ENCODE measurements at regions not wholly inside any gene's neighbourhood (a gene's known extent, or its start where the extent isn't known, plus 50 kb on each side); places are given as distances from the start of the nearest gene placed in this dataset.

DNA sequence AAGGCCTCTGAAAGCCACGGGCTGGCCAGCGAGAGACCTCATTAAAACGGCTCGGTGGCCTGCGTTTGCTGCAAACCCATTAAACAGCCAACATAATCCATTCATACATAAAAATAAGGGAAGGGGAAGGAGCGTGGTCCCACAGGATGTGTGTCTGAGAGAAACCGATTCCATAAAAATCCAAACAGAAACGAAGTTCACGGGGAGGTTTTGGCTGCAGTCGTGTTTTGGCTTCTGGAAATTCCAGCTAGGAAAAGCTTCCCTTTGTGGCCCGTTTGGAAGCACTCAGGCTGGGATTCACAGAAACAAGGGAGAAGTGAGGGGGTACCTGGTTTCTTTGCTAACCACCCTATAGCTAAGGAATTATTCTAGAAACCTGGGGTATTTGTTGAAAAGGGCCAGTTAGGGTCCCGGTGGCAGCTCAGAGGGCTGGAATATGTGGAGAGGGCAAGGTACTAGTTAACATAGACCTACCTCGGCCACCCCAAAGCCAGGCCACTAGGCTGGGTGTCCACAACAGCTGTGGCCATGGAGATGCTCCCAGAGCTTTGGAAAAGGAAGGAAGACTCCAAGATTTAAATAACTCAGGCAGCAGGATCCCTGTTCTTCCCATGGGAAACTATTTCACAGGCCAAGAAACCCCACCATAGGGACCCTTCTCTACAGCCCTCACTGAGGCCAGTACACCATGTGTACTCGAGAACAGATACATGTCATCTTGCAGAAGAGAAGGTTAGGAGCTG, 166.8 kb downstream of the BCOR start:
- no peak overlapping the region for H3K4ac ChIP-seq (ENCODE audit: low read depth, low read length)
- H2AK5ac ChIP-seq (ENCODE audit: low read length): no peak overlapping the region
- no CpG with 5 or more reads among the region's 14 CpGs for WGBS (ENCODE audit: extremely low coverage, insufficient coverage, low lambda C conversion rate)
- no peaks in the 10 kb centered on the region for H3K4me1 ChIP-seq (ENCODE audit: control insufficient read depth, low read depth, low read length)
- no peak overlapping the region for H4K5ac ChIP-seq (ENCODE audit: low read length)
- no peak overlapping the region for H2BK5ac ChIP-seq (ENCODE audit: low read length)
- H3K79me2 ChIP-seq (ENCODE audit: control insufficient read depth, insufficient read depth, low read length): no peaks in the 10 kb centered on the region
- peak overlapping the region; percentile 42 for H3K18ac ChIP-seq (ENCODE audit: low read length)
- H3K79me1 ChIP-seq (ENCODE audit: low read length): no peaks in the 10 kb centered on the region
- H4K8ac ChIP-seq (ENCODE audit: low read depth, low read length): no peak overlapping the region
- H3K36me3 ChIP-seq (ENCODE audit: control insufficient read depth, insufficient read depth, low read length): no peaks in the 10 kb centered on the region
- no peak for DNase-seq
- no peak overlapping the region for H2BK120ac ChIP-seq (ENCODE audit: low read depth, low read length)
- H3K27me3 ChIP-seq (ENCODE audit: insufficient read depth, low read length, poor library complexity): no peaks in the 10 kb centered on the region
- H3K4me3 ChIP-seq (ENCODE audit: low read length): no peak overlapping the region
- no peak overlapping the region for H2BK15ac ChIP-seq (replicated peaks; ENCODE audit: low read depth)
- H3K9ac ChIP-seq (ENCODE audit: low read length): no peak overlapping the region
- no peak overlapping the region for H3K23ac ChIP-seq (ENCODE audit: low read length)
- no peak overlapping the region for H3K4me2 ChIP-seq (ENCODE audit: low read length)
- no peak overlapping the region for H3K27ac ChIP-seq (ENCODE audit: low read depth, low read length)
- no peak overlapping the region for H3K56ac ChIP-seq (ENCODE audit: low read length)

GRCh38 chrX:39931529-39932282, 166.1 kb downstream of the BCOR start:
- no peaks in the 10 kb centered on the region for H3K4me1 ChIP-seq (ENCODE audit: control insufficient read depth, low read depth, low read length)
- no peaks in the 10 kb centered on the region for H3K79me2 ChIP-seq (ENCODE audit: control insufficient read depth, insufficient read depth, low read length)
- no CpG with 5 or more reads among the region's 3 CpGs for WGBS (ENCODE audit: extremely low coverage, insufficient coverage, low lambda C conversion rate)
- H3K23ac ChIP-seq (ENCODE audit: low read length): no peak overlapping the region
- H2BK5ac ChIP-seq (ENCODE audit: low read length): no peak overlapping the region
- no peaks in the 10 kb centered on the region for H3K27me3 ChIP-seq (ENCODE audit: insufficient read depth, low read length, poor library complexity)
- no peak overlapping the region for H3K4me2 ChIP-seq (ENCODE audit: low read length)
- H3K79me1 ChIP-seq (ENCODE audit: low read length): no peaks in the 10 kb centered on the region
- no peak overlapping the region for H4K5ac ChIP-seq (ENCODE audit: low read length)
- no peak overlapping the region for H2BK120ac ChIP-seq (ENCODE audit: low read depth, low read length)
- H3K18ac ChIP-seq (ENCODE audit: low read length): no peak overlapping the region
- H3K27ac ChIP-seq (ENCODE audit: low read depth, low read length): no peak overlapping the region
- no peak overlapping the region for H4K8ac ChIP-seq (ENCODE audit: low read depth, low read length)
- H3K56ac ChIP-seq (ENCODE audit: low read length): no peak overlapping the region
- no peak overlapping the region for H2BK15ac ChIP-seq (replicated peaks; ENCODE audit: low read depth)
- no peak overlapping the region for H3K9ac ChIP-seq (ENCODE audit: low read length)
- H3K4me3 ChIP-seq (ENCODE audit: low read length): no peak overlapping the region
- no peak for DNase-seq
- no peak overlapping the region for H2AK5ac ChIP-seq (ENCODE audit: low read length)
- no peaks in the 10 kb centered on the region for H3K36me3 ChIP-seq (ENCODE audit: control insufficient read depth, insufficient read depth, low read length)
- H3K4ac ChIP-seq (ENCODE audit: low read depth, low read length): no peak overlapping the region

DNA sequence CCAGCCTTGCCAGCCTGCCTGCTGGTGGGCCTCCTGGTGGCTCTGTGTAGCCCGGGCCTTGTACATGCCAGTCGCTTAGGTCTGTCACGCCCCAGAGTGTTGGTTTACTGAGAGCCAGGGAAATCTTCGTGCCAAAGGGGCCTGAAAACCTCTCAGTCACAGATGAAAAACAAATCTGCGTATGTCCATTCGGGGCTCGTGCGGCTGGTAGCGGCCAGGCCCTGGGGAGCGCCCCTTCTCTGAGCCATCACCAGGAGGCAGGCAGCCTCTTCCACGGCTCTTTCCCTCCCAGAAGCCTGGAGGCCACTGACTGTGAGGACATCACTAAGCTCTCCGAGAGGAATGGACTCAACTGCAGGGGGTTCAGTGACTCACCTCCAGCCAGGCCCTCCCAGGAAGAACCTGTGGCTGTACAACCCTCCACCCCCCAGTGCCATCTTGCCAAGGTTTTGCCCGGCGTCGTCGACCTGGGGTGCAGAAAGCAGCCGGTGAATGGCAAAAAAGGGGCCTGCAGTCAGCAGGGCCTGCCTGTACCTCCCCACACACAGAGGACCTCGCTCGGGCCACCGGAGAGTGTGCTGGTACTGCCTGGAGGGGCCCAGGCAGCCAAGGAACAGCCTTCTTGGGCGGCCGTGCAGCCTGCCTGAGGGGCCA, 162.2 kb downstream of the BCOR start:
- Histone ChIP-seq H3K23ac (ENCODE audit: low read length) (no peak overlapping the region), H2AK5ac (ENCODE audit: low read length) (no peak overlapping the region), H3K56ac (ENCODE audit: low read length) (peak overlapping the region; percentile 10), H3K4me3 (ENCODE audit: low read length) (no peak overlapping the region), H3K4ac (ENCODE audit: low read depth, low read length) (no peak overlapping the region), H2BK5ac (ENCODE audit: low read length) (no peak overlapping the region), H2BK15ac (replicated peaks; ENCODE audit: low read depth) (no peak overlapping the region), H3K4me2 (ENCODE audit: low read length) (no peak overlapping the region), H3K79me2 (ENCODE audit: control insufficient read depth, insufficient read depth, low read length) (no peaks in the 10 kb centered on the region), H3K27me3 (ENCODE audit: insufficient read depth, low read length, poor library complexity) (no peaks in the 10 kb centered on the region), H3K9ac (ENCODE audit: low read length) (no peak overlapping the region), H3K79me1 (ENCODE audit: low read length) (no peaks in the 10 kb centered on the region), H3K27ac (ENCODE audit: low read depth, low read length) (no peak overlapping the region), H2BK120ac (ENCODE audit: low read depth, low read length) (no peak overlapping the region), H3K18ac (ENCODE audit: low read length) (no peak overlapping the region), H4K5ac (ENCODE audit: low read length) (no peak overlapping the region), H3K36me3 (ENCODE audit: control insufficient read depth, insufficient read depth, low read length) (no peaks in the 10 kb centered on the region), H4K8ac (ENCODE audit: low read depth, low read length) (no peak overlapping the region), H3K4me1 (ENCODE audit: control insufficient read depth, low read depth, low read length) (no peaks in the 10 kb centered on the region)
- DNase-seq: peak; percentile 66
- no CpG with 5 or more reads among the region's 22 CpGs for WGBS (ENCODE audit: extremely low coverage, insufficient coverage, low lambda C conversion rate)

DNA sequence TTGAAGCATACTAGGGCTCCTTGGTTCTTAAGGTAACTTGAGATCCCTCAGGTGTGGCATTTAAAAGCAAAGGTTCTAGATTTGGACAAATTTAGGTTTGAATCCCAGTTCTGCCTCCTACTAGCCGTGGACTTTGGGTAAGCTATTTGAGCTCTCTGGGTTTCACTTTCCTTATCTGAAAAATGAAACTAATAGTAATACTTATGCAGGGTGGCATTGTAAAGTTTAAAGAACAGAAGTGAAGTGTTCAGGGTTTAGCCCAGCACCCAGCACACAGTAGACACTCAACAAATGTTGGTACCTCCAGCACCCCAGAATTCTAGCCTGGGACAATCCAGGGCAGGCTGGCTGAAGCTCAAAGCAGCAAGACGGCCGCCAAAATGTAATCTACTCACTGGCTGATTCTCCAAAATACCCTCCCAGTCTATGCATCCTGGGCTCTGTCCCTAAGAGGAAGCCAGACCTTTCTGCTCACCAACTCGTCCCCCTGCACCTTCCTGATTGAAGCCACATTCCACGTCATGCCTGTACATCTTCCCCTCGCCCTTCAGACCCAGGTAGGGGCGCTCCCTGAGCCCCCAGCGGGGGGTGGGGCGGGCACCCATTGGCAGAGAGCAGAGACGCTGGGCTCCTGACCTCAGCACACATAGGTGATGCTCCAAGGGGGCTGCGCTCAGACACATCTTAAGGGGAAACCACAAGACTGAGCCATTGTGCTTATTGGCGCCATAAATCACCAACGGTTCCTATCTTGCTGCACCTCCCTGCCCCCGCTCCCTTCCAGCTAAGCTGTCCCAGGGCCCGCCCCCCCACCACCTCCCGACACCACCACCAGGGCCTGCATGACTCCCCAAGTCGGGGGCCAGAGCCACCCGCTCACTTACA, 160.6 kb downstream of the BCOR start:
- H3K27me3 ChIP-seq (ENCODE audit: insufficient read depth, low read length, poor library complexity): no peaks in the 10 kb centered on the region
- H3K23ac ChIP-seq (ENCODE audit: low read length): no peak overlapping the region
- H4K8ac ChIP-seq (ENCODE audit: low read depth, low read length): no peak overlapping the region
- no peaks in the 10 kb centered on the region for H3K79me2 ChIP-seq (ENCODE audit: control insufficient read depth, insufficient read depth, low read length)
- no peak overlapping the region for H2BK15ac ChIP-seq (replicated peaks; ENCODE audit: low read depth)
- H3K4me3 ChIP-seq (ENCODE audit: low read length): no peak overlapping the region
- H2AK5ac ChIP-seq (ENCODE audit: low read length): no peak overlapping the region
- no CpG with 5 or more reads among the region's 18 CpGs for WGBS (ENCODE audit: extremely low coverage, insufficient coverage, low lambda C conversion rate)
- no peaks in the 10 kb centered on the region for H3K36me3 ChIP-seq (ENCODE audit: control insufficient read depth, insufficient read depth, low read length)
- H4K5ac ChIP-seq (ENCODE audit: low read length): no peak overlapping the region
- H3K4ac ChIP-seq (ENCODE audit: low read depth, low read length): no peak overlapping the region
- no peak overlapping the region for H3K56ac ChIP-seq (ENCODE audit: low read length)
- no peaks in the 10 kb centered on the region for H3K4me1 ChIP-seq (ENCODE audit: control insufficient read depth, low read depth, low read length)
- no peak overlapping the region for H2BK5ac ChIP-seq (ENCODE audit: low read length)
- H3K27ac ChIP-seq (ENCODE audit: low read depth, low read length): no peak overlapping the region
- no peaks in the 10 kb centered on the region for H3K79me1 ChIP-seq (ENCODE audit: low read length)
- H3K4me2 ChIP-seq (ENCODE audit: low read length): no peak overlapping the region
- DNase-seq: no peak
- no peak overlapping the region for H2BK120ac ChIP-seq (ENCODE audit: low read depth, low read length)
- H3K18ac ChIP-seq (ENCODE audit: low read length): peak overlapping the region; percentile 84
- H3K9ac ChIP-seq (ENCODE audit: low read length): no peak overlapping the region

DNA sequence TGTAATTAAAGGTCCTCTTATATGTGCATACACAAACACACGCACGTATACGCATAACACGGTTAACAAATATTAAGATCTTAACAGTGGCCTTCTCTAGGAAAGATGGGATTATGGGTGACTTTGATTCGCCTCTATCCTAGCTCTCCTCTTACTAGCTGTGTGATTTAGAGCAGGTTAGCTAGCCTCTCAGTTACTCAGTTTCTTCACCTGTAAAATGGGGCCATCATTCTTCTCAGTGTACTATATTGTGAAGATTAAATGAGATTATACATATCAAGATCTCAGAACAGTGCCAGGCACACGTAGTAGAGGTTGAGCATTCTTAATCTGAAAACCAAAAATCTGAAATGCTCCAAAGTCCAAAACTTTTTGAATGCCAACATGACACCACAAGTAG, 159.3 kb downstream of the BCOR start:
- Histone ChIP-seq H2BK120ac (ENCODE audit: low read depth, low read length) (no peak overlapping the region), H4K8ac (ENCODE audit: low read depth, low read length) (no peak overlapping the region), H3K79me2 (ENCODE audit: control insufficient read depth, insufficient read depth, low read length) (no peaks in the 10 kb centered on the region), H3K4ac (ENCODE audit: low read depth, low read length) (no peak overlapping the region), H3K4me2 (ENCODE audit: low read length) (no peak overlapping the region), H3K56ac (ENCODE audit: low read length) (no peak overlapping the region), H3K79me1 (ENCODE audit: low read length) (no peaks in the 10 kb centered on the region), H4K5ac (ENCODE audit: low read length) (no peak overlapping the region), H3K23ac (ENCODE audit: low read length) (no peak overlapping the region), H3K18ac (ENCODE audit: low read length) (no peak overlapping the region), H3K9ac (ENCODE audit: low read length) (no peak overlapping the region), H3K36me3 (ENCODE audit: control insufficient read depth, insufficient read depth, low read length) (no peaks in the 10 kb centered on the region), H3K4me1 (ENCODE audit: control insufficient read depth, low read depth, low read length) (no peaks in the 10 kb centered on the region), H2BK15ac (replicated peaks; ENCODE audit: low read depth) (no peak overlapping the region), H3K27ac (ENCODE audit: low read depth, low read length) (no peak overlapping the region), H2BK5ac (ENCODE audit: low read length) (no peak overlapping the region), H3K4me3 (ENCODE audit: low read length) (no peak overlapping the region), H2AK5ac (ENCODE audit: low read length) (no peak overlapping the region), H3K27me3 (ENCODE audit: insufficient read depth, low read length, poor library complexity) (no peaks in the 10 kb centered on the region)
- DNase-seq: no peak
- WGBS (ENCODE audit: extremely low coverage, insufficient coverage, low lambda C conversion rate): no CpG with 5 or more reads among the region's 6 CpGs
